ENCODE measurements at regions not wholly inside any gene's neighbourhood (a gene's known extent, or its start where the extent isn't known, plus 50 kb on each side); places are given as distances from the start of the nearest gene placed in this dataset.
A peak's percentile ranks its signal among the peaks of the same experiment; 100 is the strongest.

- H3K4me1 ChIP-seq (ENCODE audit: insufficient read depth, low read length) = no peaks in the 10 kb centered on the region
- H3K9me3 ChIP-seq (ENCODE audit: control insufficient read depth in 1 of 2, low read length in 2 of 2) = no peaks in the 10 kb centered on the region
- H3K27ac ChIP-seq (ENCODE audit: low read depth, low read length) = no peak overlapping the region
- no peak for DNase-seq
- H3K36me3 Mint-ChIP-seq = no peaks in the 10 kb centered on the region
- no peak overlapping the region for H3K4me3 Mint-ChIP-seq
- no peak overlapping the region for H3K4me3 ChIP-seq (ENCODE audit: low read length in 2 of 2)
- H3K4me1 Mint-ChIP-seq = no peaks in the 10 kb centered on the region
- no peaks in the 10 kb centered on the region for H3K27me3 Mint-ChIP-seq
- no peaks in the 10 kb centered on the region for H3K36me3 ChIP-seq (ENCODE audit: insufficient read depth, low read length)
- H3K9me3 Mint-ChIP-seq = peaks cover 3 to 17% (median 11%) of the 10 kb centered on the region in 8 donors
- CTCF ChIA-PET (ENCODE audit: partially characterized antibody) = no interaction called here
- H3K27me3 ChIP-seq (ENCODE audit: insufficient read depth, low read length) = no peaks in the 10 kb centered on the region
- H3K27ac Mint-ChIP-seq = peak overlapping the region in 1 of 7 donors; percentile 41
- POLR2A ChIA-PET (ENCODE audit: partially characterized antibody) = no interaction called here
- intact Hi-C loops (cut with micrococcal nuclease) = no loop called here
Measured at GRCh38 chr7:68564306-68565135, 1033.8 kb upstream of the AUTS2 start.

DNA sequence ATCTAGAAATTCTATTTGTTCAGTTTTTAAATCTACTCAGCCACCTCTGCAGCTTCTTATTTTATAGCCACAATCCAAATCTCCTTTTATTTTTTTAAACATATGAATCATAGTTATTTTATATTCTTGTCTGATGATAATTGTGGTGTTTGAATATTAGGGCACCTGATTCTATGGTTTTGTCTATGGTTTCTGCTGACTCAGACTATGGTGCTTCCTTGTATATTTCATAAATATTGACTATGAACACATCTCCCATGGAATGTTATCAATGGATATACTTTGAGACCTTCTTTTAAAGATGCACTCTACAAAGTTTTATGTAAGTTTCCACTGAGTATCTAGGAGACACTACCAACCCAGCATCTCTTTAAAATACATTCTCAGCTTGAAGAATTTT is 1027.0 kb upstream of the AUTS2 start:
- intact Hi-C loops (cut with micrococcal nuclease) = no loop called here
- Histone ChIP-seq H3K9me3 (ENCODE audit: control insufficient read depth in 1 of 2, low read length in 2 of 2) (no peaks in the 10 kb centered on the region), H3K4me3 (ENCODE audit: low read length in 2 of 2) (no peak overlapping the region), H3K4me1 (ENCODE audit: insufficient read depth, low read length) (no peaks in the 10 kb centered on the region), H3K27me3 (ENCODE audit: insufficient read depth, low read length) (no peaks in the 10 kb centered on the region), H3K36me3 (ENCODE audit: insufficient read depth, low read length) (no peaks in the 10 kb centered on the region), H3K27ac (ENCODE audit: low read depth, low read length) (no peak overlapping the region)
- Mint-ChIP-seq H3K36me3 (no peaks in the 10 kb centered on the region), H3K27ac (no peak overlapping the region), H3K9me3 (peaks cover 0 to 22% (median 5%) of the 10 kb centered on the region in 8 donors), H3K4me3 (no peak overlapping the region), H3K27me3 (no peaks in the 10 kb centered on the region), H3K4me1 (no peaks in the 10 kb centered on the region)
- POLR2A ChIA-PET (ENCODE audit: partially characterized antibody) = no interaction called here
- CTCF ChIA-PET (ENCODE audit: partially characterized antibody) = no interaction called here
- DNase-seq = no peak

GRCh38 chr7:68573271-68574005 is 1024.8 kb upstream of the AUTS2 start:
- H3K4me3 ChIP-seq (ENCODE audit: low read length in 2 of 2) = no peak overlapping the region
- no peak overlapping the region for H3K4me3 Mint-ChIP-seq
- no peak overlapping the region for H3K27ac Mint-ChIP-seq
- intact Hi-C loops (cut with micrococcal nuclease) = no loop called here
- DNase-seq = no peak
- H3K36me3 ChIP-seq (ENCODE audit: insufficient read depth, low read length) = no peaks in the 10 kb centered on the region
- no peak overlapping the region for H3K27ac ChIP-seq (ENCODE audit: low read depth, low read length)
- no peaks in the 10 kb centered on the region for H3K4me1 ChIP-seq (ENCODE audit: insufficient read depth, low read length)
- peaks cover 0 to 20% (median 4%) of the 10 kb centered on the region in 8 donors for H3K9me3 Mint-ChIP-seq
- no peaks in the 10 kb centered on the region for H3K9me3 ChIP-seq (ENCODE audit: control insufficient read depth in 1 of 2, low read length in 2 of 2)
- H3K27me3 ChIP-seq (ENCODE audit: insufficient read depth, low read length) = no peaks in the 10 kb centered on the region
- ChIA-PET POLR2A (ENCODE audit: partially characterized antibody) (interaction anchor here (0.6 kb wide), 1 partner anchor 526 kb away, joined by 3 read pairs; no protein-coding TSS in a partner anchor), CTCF (ENCODE audit: partially characterized antibody) (no interaction called here)
- no peaks in the 10 kb centered on the region for H3K27me3 Mint-ChIP-seq
- H3K36me3 Mint-ChIP-seq = no peaks in the 10 kb centered on the region
- H3K4me1 Mint-ChIP-seq = no peaks in the 10 kb centered on the region

- POLR2A ChIA-PET (ENCODE audit: partially characterized antibody) = no interaction called here
Measured at GRCh38 chr7:68576366-68576765, 1021.9 kb upstream of the AUTS2 start.

DNA sequence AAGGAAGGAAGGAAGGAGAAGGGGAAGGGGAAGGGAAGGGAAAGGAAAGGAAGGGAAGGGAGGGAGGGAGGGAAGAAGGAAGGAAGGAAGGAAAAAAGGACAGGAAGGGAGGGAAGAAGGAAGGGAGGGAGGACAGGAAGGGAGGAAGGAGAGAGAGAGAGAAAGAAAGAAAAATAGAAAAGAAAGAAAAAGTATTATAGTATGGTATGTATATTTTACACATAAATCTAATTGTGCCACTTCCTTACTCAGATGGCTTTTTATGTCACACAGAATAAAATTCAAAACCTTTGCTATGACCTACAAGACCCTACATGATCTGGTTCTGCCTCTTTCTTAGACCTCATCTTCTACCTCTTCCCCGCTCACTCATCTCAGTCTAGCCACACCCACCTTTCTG is 1016.9 kb upstream of the AUTS2 start:
- intact Hi-C loops (cut with micrococcal nuclease) = no loop called here

More at GRCh38 chr7:68576366-68576765, 1021.9 kb upstream of the AUTS2 start:
- intact Hi-C loops (cut with micrococcal nuclease) = no loop called here
- Histone ChIP-seq H3K4me3 (ENCODE audit: low read length in 2 of 2) (no peak overlapping the region), H3K4me1 (ENCODE audit: insufficient read depth, low read length) (no peaks in the 10 kb centered on the region), H3K9me3 (ENCODE audit: control insufficient read depth in 1 of 2, low read length in 2 of 2) (no peaks in the 10 kb centered on the region), H3K27ac (ENCODE audit: low read depth, low read length) (no peak overlapping the region), H3K27me3 (ENCODE audit: insufficient read depth, low read length) (no peaks in the 10 kb centered on the region), H3K36me3 (ENCODE audit: insufficient read depth, low read length) (no peaks in the 10 kb centered on the region)
- Mint-ChIP-seq H3K36me3 (no peaks in the 10 kb centered on the region), H3K4me1 (no peaks in the 10 kb centered on the region), H3K27me3 (no peaks in the 10 kb centered on the region), H3K4me3 (no peak overlapping the region), H3K9me3 (peaks cover 0 to 26% (median 18%) of the 10 kb centered on the region in 8 donors), H3K27ac (no peak overlapping the region)
- CTCF ChIA-PET (ENCODE audit: partially characterized antibody) = no interaction called here
- no peak for DNase-seq

GRCh38 chr7:68587599-68587998 is 1010.7 kb upstream of the AUTS2 start:
- Mint-ChIP-seq H3K4me3 (no peak overlapping the region), H3K4me1 (no peaks in the 10 kb centered on the region), H3K9me3 (peaks cover 0 to 21% (median 7%) of the 10 kb centered on the region in 8 donors), H3K27ac (no peak overlapping the region), H3K27me3 (no peaks in the 10 kb centered on the region), H3K36me3 (no peaks in the 10 kb centered on the region)
- CTCF ChIA-PET (ENCODE audit: partially characterized antibody) = no interaction called here
- POLR2A ChIA-PET (ENCODE audit: partially characterized antibody) = no interaction called here
- no peaks in the 10 kb centered on the region for H3K9me3 ChIP-seq (ENCODE audit: control insufficient read depth in 1 of 2, low read length in 2 of 2)
- H3K4me1 ChIP-seq (ENCODE audit: insufficient read depth, low read length) = no peaks in the 10 kb centered on the region
- H3K27ac ChIP-seq (ENCODE audit: low read depth, low read length) = no peak overlapping the region
- no peak for DNase-seq
- H3K4me3 ChIP-seq (ENCODE audit: low read length in 2 of 2) = no peak overlapping the region
- intact Hi-C loops (cut with micrococcal nuclease) = no loop called here
- H3K36me3 ChIP-seq (ENCODE audit: insufficient read depth, low read length) = no peaks in the 10 kb centered on the region
- H3K27me3 ChIP-seq (ENCODE audit: insufficient read depth, low read length) = no peaks in the 10 kb centered on the region

More for the DNA sequence above, 1016.9 kb upstream of the AUTS2 start:
- DNase-seq = no peak
- H3K9me3 ChIP-seq (ENCODE audit: control insufficient read depth in 1 of 2, low read length in 2 of 2) = no peaks in the 10 kb centered on the region
- Mint-ChIP-seq H3K36me3 (no peaks in the 10 kb centered on the region), H3K4me3 (no peak overlapping the region), H3K4me1 (no peaks in the 10 kb centered on the region), H3K9me3 (peaks cover 2 to 39% (median 19%) of the 10 kb centered on the region in 8 donors), H3K27me3 (no peaks in the 10 kb centered on the region), H3K27ac (no peak overlapping the region)
- no peaks in the 10 kb centered on the region for H3K27me3 ChIP-seq (ENCODE audit: insufficient read depth, low read length)
- H3K27ac ChIP-seq (ENCODE audit: low read depth, low read length) = no peak overlapping the region
- ChIA-PET POLR2A (ENCODE audit: partially characterized antibody) (no interaction called here), CTCF (ENCODE audit: partially characterized antibody) (no interaction called here)
- no peaks in the 10 kb centered on the region for H3K4me1 ChIP-seq (ENCODE audit: insufficient read depth, low read length)
- no peak overlapping the region for H3K4me3 ChIP-seq (ENCODE audit: low read length in 2 of 2)
- H3K36me3 ChIP-seq (ENCODE audit: insufficient read depth, low read length) = no peaks in the 10 kb centered on the region

DNA sequence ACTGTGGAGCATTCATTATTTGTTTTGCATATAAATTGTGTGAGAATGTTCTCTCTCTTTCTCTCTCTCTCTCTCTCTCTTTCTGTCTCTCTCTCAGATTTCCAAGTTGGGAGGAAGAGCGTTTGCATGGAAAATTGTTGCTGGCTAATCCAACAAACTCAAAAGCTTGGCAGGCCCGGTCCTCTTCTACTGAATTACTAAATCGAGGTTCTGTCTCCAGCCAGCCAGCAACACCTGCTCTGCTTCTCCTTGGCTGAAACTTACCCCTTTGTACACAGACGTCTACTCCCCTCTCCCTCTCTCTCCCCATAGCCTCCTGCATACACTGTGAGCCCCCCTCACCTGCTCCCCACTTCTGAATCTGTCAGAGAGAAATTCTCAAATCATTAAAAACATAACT is 996.4 kb upstream of the AUTS2 start:
- H3K4me1 ChIP-seq (ENCODE audit: insufficient read depth, low read length) = no peaks in the 10 kb centered on the region

More for the DNA sequence above, 996.4 kb upstream of the AUTS2 start:
- no peaks in the 10 kb centered on the region for H3K4me1 Mint-ChIP-seq
- H3K9me3 ChIP-seq (ENCODE audit: control insufficient read depth in 1 of 2, low read length in 2 of 2) = no peaks in the 10 kb centered on the region
- H3K9me3 Mint-ChIP-seq = peaks cover 0 to 21% (median 5%) of the 10 kb centered on the region in 8 donors
- no peak overlapping the region for H3K27ac ChIP-seq (ENCODE audit: low read depth, low read length)
- H3K36me3 ChIP-seq (ENCODE audit: insufficient read depth, low read length) = no peaks in the 10 kb centered on the region
- H3K27ac Mint-ChIP-seq = no peak overlapping the region
- no peaks in the 10 kb centered on the region for H3K27me3 ChIP-seq (ENCODE audit: insufficient read depth, low read length)
- H3K36me3 Mint-ChIP-seq = no peaks in the 10 kb centered on the region
- ChIA-PET CTCF (ENCODE audit: partially characterized antibody) (no interaction called here), POLR2A (ENCODE audit: partially characterized antibody) (no interaction called here)
- intact Hi-C loops (cut with micrococcal nuclease) = no loop called here
- DNase-seq = no peak
- no peak overlapping the region for H3K4me3 Mint-ChIP-seq
- no peak overlapping the region for H3K4me3 ChIP-seq (ENCODE audit: low read length in 2 of 2)
- no peaks in the 10 kb centered on the region for H3K27me3 Mint-ChIP-seq
